ENCODE measurements at regions not wholly inside any gene's neighbourhood (a gene's known extent, or its start where the extent isn't known, plus 50 kb on each side); places are given as distances from the start of the nearest gene placed in this dataset.

GRCh38 chr4:108493596-108493931 is 126.8 kb upstream of the RPL34 start:
- H3K4me3 ChIP-seq, result no peak overlapping the region
- intact Hi-C loops (cut with DNase I), result loop anchor here (10.0 kb wide), 1 partner anchor 469 kb away; no protein-coding TSS in a partner anchor
- H3K9me3 ChIP-seq, result no peaks in the 10 kb centered on the region
- no peaks in the 10 kb centered on the region for H3K27me3 ChIP-seq
- DNase-seq, result no peak
- H3K4me1 ChIP-seq, result no peaks in the 10 kb centered on the region
- H3K9ac ChIP-seq (ENCODE audit: low read depth in 2 of 2, low read length in 2 of 2), result no peak overlapping the region
- TF ChIP-seq CTCF (IDR thresholded peaks at IDR 0.05), result no peak
- no peaks in the 10 kb centered on the region for H3K36me3 ChIP-seq
- no peak overlapping the region for H3K27ac ChIP-seq

- H3K27ac ChIP-seq, result no peak overlapping the region
- peak; percentile 34 for TF ChIP-seq CTCF (IDR thresholded peaks at IDR 0.05)
These were observed 127.4 kb upstream of the RPL34 start for GRCh38 chr4:108492816-108493595.

GRCh38 chr4:108488865-108489264 is 131.5 kb upstream of the RPL34 start:
- no peak for DNase-seq
- Histone ChIP-seq H3K9ac (ENCODE audit: low read depth in 2 of 2, low read length in 2 of 2) (no peak overlapping the region), H3K27me3 (no peaks in the 10 kb centered on the region), H3K9me3 (no peaks in the 10 kb centered on the region), H3K36me3 (no peaks in the 10 kb centered on the region), H3K27ac (no peak overlapping the region), H3K4me1 (no peaks in the 10 kb centered on the region), H3K4me3 (no peak overlapping the region)
- intact Hi-C loops (cut with DNase I), result no loop called here
- TF ChIP-seq CTCF (IDR thresholded peaks at IDR 0.05), result no peak

More at GRCh38 chr4:108492816-108493595, 127.4 kb upstream of the RPL34 start:
- H3K36me3 ChIP-seq, result no peaks in the 10 kb centered on the region
- H3K9me3 ChIP-seq, result no peaks in the 10 kb centered on the region
- H3K4me3 ChIP-seq, result no peak overlapping the region
- H3K4me1 ChIP-seq, result no peaks in the 10 kb centered on the region
- intact Hi-C loops (cut with DNase I), result loop anchor here (10.0 kb wide), 1 partner anchor 468 kb away; no protein-coding TSS in a partner anchor
- DNase-seq, result peak; percentile 31
- H3K27me3 ChIP-seq, result no peaks in the 10 kb centered on the region
- H3K9ac ChIP-seq (ENCODE audit: low read depth in 2 of 2, low read length in 2 of 2), result no peak overlapping the region

GRCh38 chr4:108486046-108486445 is 134.3 kb upstream of the RPL34 start:
- no peak for DNase-seq
- intact Hi-C loops (cut with DNase I), result no loop called here
- Histone ChIP-seq H3K9ac (ENCODE audit: low read depth in 2 of 2, low read length in 2 of 2) (no peak overlapping the region), H3K27ac (no peak overlapping the region), H3K27me3 (no peaks in the 10 kb centered on the region), H3K4me1 (no peaks in the 10 kb centered on the region), H3K9me3 (no peaks in the 10 kb centered on the region), H3K36me3 (no peaks in the 10 kb centered on the region), H3K4me3 (no peak overlapping the region)
- TF ChIP-seq CTCF (IDR thresholded peaks at IDR 0.05), result no peak

GRCh38 chr4:108484187-108484586 is 136.2 kb upstream of the RPL34 start:
- DNase-seq, result no peak
- H3K9ac ChIP-seq (ENCODE audit: low read depth in 2 of 2, low read length in 2 of 2), result no peak overlapping the region
- TF ChIP-seq CTCF (IDR thresholded peaks at IDR 0.05), result no peak
- no peaks in the 10 kb centered on the region for H3K36me3 ChIP-seq
- H3K4me1 ChIP-seq, result no peaks in the 10 kb centered on the region
- no peak overlapping the region for H3K4me3 ChIP-seq
- no peak overlapping the region for H3K27ac ChIP-seq
- no peaks in the 10 kb centered on the region for H3K9me3 ChIP-seq
- intact Hi-C loops (cut with DNase I), result no loop called here
- H3K27me3 ChIP-seq, result no peaks in the 10 kb centered on the region

Measured in colonic mucosa (tissue), 4 donors.